C4-2B (cell line): ENCODE measurements at regions not wholly inside any gene's neighbourhood (a gene's known extent, or its start where the extent isn't known, plus 50 kb on each side); places are given as distances from the start of the nearest gene placed in this dataset.

Experiments used
- CTCF ChIP-seq: fragments of 450-650 bp; conservative IDR thresholded peaks from 2 replicates; pipeline ENCODE4 v1.5.1; 2017; ENCODE audit warnings: mild to moderate bottlenecking
- ZFX ChIP-seq: fragments of 450-650 bp; IDR thresholded peaks from 2 replicates; pipeline ENCODE4 v1.6.1; 2017

- no peak for TF ChIP-seq CTCF
- TF ChIP-seq ZFX: no peak
These were observed 291.4 kb downstream of the ADGB start for GRCh38 chr6:146890172-146890571.
